DMS79 (cell line): ENCODE measurements at regions not wholly inside any gene's neighbourhood (a gene's known extent, or its start where the extent isn't known, plus 50 kb on each side); places are given as distances from the start of the nearest gene placed in this dataset.
"Not testable (repeated sequence)": the region's sequence is repeated elsewhere in the genome, so short reads cannot be mapped to it uniquely, and the experiment has no call there.

Source experiments
- DNase-seq: peaks from one replicate; lab custom pipeline; 2025; lab: John Stamatoyannopoulos, UW

DNA sequence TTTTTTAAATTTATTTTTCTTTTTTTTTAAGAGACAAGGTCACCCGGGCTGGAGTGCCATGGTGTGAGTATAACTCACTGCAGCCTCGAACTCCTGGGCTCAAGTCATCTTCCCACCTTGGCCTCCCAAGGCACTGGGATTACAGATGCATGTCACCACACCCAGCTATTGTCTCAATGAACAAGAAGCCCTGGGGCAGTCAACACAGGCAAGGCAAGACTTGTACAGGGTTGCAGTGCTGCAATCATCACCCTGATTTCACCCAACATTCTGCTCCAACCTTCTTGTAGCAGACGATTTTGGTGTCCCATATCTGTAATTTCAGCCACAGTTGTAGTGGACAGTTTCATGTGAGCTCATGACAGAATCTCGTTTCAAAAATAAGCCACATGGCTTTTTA, 205.8 kb upstream of the KIF2A start:
- no peak for DNase-seq

DNA sequence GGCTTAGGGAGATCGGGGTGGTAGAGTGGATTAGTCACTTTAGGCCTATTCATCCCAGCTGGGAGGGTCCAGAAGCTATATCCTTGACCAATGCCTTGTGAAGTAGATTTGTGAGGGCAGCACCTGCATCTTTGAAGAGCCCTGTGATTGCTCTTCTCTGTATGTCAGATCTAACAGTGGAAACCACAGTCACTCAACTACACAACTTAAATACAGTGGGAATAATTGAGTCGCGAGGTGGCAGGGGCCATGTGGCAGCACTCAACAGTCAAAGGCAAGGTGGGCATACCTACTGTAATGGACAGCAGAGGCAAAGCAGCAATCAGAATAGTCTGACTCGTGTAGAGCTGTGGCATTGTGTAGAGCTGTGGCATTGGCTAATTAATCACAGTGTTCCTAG, 202.1 kb upstream of the KIF2A start:
- DNase-seq: not testable (repeated sequence)

DNA sequence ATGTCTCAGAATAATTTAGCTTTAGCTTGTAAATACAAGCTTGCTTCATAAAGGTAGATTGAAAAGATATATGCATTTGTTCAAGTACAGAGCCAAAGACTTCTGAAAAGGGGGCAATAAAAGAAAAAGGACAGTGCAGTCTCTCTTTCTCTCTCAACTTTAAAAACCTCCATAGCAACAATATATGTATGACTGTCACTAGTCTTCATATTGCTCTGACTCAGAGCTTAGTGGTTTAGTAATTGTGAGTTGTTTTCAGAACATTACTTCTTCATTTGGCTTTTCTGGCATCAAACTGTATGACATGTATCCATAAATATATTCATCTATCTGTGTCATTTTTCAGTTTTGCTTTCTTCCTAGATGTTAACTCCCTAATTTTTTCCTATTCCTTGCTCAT, 194.6 kb upstream of the KIF2A start:
- no peak for DNase-seq

DNA sequence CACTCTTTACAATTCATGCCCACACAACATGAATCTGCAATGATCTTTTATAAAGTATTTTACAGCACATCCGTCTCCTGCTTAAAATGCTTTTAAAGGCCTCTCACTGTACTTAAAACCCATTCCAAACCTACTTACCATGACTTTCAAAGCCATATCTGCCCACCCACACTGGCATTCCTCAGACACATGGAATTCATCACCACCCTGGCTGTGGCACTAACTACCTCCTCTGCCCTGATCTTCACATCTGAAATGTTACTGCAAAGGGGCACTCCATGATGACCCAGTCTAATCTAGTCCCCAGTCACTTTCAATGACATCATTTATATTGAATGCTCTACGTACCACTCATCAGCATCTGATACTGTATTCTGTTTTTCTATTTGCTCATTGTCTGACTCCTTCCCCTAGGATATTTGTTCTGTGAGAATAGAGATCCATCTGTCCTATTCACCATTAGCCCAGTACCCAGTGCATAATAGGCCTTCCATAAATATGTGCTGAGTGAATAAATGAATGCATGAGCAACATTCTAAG, 193.2 kb upstream of the KIF2A start:
- DNase-seq: no peak

DNA sequence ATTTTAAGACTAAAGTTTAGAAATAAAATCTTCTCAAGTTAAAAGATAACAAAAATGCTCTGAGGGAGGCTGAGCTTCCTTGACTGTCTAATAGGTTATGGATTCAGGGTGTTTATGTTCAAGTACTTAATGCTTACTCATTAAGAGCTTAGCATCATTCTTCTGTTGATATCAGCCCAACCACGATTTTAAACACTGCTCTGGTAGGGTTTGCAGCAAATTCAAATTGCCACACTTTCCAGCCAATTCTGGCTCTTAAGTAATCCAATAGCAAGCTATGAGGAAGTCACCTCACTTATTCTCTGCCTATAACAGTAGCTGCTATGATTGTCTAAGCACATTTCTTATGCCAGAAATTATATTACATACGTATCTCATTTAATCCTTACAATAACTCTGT, 191.0 kb upstream of the KIF2A start:
- DNase-seq: no peak

DNA sequence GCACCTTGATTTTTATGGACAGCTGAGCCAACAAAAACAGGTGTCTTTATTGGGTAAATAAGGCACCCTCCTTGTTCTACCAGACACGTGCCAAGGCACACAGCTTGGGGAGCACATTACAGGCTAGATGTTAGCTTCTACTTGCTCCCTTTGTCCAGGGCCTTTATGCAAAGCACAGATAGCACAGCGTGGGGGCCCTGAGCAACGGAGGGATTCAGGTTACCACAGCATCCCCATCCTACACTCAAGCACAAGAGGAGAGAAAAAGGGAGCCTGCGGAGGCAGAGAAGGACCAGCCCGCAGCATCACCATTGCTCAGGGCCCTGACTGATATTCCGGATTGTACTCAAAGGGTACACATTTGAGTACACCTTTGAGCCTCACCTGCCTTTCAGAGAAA, 181.7 kb upstream of the KIF2A start:
- DNase-seq: no peak

DNA sequence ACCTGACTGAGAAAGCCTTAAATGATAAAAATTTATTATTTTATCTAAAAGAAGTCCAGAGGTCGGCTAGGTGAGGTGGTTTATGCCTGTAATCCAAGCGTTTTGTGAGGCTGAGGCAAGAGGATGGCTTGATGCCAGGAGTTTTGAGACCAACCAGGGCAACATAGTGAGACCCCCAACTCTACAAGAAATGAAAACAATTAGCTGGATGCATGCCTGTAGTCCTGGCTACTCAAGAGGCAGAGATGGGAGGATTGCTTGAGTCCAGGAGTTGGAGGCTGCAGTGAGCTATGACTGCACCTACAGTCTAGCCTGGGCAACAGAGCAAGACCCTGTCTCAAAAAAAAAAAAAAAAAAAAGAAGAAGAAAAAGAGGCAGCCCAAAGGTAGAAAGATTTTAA, 179.9 kb upstream of the KIF2A start:
- no peak for DNase-seq

DNA sequence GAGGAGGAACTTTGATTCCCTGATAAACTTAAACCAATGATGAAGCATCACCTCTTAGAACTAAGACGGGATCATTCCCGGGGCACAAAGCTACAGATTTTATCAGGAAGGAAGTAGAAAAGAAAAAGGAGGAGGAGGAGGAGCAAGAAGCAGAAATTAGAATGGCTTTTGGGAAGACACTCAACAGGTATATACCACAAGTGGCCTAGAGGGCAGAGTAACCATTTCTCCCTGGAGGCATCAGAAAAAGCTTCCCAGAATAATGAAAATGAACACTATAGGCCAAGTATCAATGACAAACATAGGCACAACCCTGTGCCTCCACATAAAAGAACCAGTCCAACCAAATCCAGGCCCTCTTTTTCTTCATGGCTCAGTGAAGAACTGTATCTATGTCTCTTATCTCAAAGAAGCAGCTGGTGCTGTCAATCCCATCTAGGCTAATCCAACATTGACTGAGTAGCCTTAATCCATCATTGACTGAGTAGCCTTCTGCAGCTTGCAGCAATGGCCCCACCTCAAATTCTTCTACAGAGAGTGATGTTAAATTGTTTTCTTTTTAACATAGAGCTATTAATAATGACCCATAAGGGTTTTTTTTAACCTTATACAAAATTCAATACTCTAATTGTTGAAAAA, 178.8 kb upstream of the KIF2A start:
- DNase-seq: no peak

DNA sequence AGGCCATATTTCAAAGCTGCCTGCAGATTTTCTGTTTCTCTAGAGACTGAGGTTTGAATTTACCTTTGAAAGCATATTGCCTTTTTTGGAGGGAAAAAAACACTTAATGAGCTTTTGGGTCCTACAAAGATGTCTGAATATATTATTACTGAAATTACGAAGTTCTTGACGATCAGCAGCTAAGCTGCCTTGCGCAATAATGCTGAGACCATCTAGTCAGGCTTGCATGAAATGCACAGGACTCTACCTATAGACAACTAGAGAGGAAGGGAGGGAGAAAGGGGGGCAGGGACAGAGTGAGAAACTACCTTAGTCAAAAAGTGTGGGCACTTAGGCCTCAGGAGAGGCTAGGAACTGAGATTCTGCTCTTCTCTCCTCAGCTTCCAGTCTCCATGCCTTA, 175.9 kb upstream of the KIF2A start:
- DNase-seq: no peak

DNA sequence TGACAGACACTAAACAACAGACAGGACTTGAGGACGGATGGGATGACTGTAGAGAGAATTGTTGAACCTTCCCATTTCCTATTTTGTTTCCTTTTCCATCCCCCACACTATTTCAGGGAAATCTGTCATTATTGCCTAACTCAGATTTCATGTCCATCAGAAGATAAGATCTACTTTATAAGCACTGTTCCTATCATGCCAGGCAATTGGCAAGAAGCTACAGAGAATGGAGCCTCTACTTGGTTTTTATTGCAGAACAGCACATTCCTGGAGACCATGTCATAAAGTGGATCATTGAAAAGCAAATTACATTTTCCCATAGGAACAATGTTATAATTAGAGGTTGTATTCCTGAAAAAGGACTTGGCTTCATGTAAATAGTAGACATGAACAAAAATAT, 173.7 kb upstream of the KIF2A start:
- DNase-seq: no peak

DNA sequence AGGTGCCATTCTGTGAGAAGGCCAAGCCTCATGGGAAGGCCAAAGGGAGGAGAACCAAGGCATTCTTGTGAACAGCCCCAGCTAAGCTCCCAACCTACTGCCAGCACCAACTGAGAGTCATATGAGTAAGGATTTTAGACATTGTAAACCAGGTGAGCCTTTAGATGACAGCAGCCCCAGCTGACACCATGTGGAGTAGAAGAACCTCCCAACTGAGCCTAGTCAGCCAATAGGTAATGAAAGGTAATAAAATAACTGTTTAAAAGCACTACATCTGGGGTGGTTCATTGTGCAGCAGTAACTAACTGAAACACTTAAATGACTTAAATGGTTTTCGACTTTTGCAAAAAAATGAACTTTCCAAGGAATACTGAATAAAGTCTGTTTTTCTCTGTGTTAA, 172.6 kb upstream of the KIF2A start:
- DNase-seq: no peak

DNA sequence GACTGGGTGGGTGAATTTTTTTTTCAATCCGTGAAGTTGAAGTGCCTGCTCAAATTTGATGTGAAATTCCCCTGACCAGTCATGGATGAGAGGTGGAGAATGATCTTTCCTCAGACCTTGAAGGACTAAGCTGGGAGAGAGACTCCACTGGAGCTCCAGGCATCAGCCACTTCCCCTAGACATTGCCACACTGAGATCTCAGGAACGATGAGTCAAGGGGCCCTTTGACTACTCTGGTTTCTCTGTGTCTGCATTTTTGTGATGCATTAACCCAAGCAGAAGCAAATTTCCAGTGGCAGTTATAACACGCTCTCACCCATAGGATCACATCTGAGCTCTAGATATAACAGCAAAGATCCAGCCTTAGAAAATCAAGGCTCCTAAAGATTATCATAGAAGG, 171.2 kb upstream of the KIF2A start:
- no peak for DNase-seq

DNA sequence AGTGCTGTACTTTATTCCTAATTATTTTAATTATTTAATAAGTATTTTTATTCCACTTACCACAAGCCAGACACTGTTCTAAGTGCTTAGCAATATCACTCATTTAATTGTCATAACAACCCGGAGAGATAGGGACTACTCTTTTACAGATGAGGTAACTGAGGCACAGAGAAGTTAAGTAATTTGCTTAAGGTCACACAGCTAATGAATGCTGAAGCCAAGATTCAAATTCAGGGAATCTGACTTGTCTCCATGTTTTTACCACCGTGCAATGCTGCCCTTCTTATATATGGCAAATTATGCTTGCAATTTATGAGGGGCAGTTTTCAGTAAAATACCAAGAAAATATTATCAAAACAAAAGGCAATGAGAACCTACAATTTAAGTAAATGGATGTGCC, 168.4 kb upstream of the KIF2A start:
- DNase-seq: no peak

DNA sequence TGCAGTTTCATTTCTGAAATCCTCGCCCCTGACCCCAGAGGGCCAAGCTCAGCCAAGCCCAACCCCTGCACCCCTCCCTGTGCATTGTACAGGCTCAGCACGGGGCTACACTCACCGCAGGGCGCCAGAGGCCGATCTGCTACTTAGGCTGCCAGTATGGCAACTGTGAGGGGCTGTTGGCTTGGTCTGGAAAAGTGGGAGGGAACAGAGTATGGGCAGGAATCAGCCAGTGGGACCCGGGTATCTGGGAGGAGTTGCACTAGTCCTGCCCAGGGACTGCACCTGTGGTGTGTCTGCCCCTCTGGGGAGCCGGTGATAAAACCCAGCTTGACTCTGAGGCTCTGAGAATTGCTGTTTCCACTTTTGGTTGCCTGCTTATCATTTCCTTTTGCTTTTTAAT, 167.4 kb upstream of the KIF2A start:
- DNase-seq: no peak

DNA sequence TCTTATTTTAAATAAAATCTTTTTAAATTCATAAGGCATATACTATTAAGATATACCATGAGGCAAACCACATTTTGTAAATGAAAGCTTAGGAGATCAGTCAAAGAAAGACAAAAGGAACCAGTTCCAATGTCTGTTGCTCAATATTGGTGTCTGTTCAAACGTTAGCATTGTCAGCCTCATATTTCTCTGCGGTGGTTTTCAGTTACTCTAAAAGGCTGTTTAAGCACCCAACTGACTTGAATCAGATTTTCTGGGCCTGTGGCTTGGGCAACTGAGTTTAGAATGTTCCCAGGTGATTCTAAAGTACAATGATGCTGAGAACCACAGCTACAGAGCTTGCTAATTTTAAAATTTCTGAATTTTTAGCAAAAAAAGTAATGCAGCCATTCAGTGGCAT, 166.3 kb upstream of the KIF2A start:
- DNase-seq: no peak

DNA sequence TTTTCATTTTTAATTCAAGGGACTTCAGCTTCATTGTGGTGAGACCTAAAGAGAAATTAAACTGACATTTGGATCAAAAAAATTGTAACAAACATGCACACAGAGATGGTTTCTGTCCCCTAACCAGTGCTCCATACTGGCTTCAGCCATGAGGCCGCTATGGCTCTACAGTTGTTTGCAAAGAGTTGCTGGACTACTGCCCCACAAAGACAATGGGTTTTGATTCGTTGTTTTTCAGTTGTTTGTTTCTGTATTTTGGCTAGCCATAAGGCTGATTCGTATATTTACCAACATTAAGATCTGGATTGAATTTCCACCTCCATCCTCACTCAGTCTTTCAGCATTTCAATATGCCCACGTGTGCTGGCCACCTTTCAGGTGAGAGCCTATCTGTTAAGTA, 163.7 kb upstream of the KIF2A start:
- DNase-seq: no peak

DNA sequence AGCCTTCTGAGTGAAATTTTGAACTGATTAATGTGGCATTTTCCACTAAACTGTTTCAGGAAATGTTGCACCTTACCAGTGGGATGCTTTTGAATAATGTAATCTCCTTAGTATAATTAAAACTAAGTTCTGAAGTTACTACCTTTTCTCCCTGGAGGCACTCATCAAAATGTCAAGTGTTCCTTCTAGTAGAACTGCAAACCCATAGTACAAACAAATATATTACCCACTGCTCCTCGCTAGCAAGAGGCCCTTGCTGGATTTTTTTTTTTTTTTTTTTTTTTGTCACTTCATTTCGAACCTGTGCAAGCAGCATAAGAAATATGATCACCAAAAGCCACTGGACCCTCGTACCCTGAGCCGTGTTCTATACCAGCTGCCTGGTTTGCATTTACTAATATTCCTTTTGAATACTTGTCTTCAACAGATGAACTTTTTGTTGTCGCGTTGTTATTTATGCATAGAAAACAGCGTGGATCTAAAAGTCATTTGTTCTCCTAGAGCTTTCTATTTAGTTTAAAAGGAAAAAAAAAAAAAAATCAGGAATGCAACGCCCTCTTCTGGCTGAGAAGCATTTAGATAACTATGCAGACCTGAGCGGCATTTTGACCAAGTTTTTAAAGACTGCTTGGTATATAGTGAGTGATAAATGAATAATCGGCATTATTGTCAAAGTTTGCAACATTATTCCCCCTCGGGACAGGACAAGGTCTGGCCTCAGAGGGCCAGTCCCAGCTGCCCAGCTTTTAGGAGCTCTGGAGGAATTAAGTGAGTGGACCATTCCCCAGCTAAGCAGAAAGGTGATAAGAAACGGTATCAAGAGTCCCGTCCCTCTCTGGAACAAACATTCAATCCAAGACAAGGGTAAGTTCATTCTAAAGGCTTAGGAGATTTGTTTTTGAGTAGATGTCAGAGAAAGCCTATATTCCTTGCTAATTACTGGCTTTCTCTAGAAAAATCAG, 162.5 kb upstream of the KIF2A start:
- DNase-seq: no peak

DNA sequence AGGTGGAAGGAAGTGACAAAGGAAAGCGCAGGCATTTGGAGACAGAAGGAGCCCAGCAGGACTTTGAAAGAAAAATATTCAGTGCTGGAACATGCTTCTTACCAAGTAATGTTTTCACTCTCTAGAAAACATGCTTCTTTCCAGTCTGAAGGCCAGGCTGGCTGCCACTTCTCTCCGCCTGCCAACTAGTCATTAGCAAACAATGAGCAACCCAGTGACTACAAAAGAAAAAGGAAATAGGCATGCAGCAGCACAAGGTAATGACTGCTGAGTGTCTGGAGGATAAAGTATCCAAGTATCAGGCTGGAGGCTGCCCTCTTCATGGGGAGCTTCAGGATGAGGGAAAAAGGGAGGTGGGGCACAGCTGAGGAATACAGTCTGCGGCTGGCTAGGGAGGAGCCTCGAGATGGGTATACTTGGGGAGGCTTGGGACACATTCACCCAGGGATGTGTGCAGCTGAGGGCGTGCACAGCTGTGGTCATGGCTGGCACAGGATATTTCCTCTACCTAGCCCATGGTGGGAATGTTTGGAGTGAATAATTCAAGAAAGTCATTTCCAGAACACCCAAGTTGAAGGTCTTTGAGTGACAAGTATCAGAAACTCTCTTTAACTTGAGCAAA, 161.5 kb upstream of the KIF2A start:
- no peak for DNase-seq

DNA sequence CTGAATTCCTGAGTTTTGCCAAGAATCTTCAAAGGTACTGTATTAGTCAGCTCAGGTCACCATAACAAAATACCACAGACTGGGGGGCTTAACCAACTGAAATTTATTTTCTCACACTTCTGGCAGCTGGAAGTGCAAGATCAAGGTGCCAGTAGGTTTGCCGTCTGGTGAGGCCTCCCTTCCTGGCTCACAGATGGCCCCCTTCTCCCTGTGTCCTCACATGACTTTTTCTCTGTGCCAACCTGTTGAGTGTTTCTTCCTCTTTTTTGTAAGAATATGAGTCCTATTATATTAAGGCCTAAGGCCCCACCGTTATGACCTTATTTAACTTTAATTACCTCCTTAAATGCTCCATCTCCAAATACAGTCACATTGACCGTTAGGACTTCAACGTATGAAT, 156.1 kb upstream of the KIF2A start:
- DNase-seq: no peak

DNA sequence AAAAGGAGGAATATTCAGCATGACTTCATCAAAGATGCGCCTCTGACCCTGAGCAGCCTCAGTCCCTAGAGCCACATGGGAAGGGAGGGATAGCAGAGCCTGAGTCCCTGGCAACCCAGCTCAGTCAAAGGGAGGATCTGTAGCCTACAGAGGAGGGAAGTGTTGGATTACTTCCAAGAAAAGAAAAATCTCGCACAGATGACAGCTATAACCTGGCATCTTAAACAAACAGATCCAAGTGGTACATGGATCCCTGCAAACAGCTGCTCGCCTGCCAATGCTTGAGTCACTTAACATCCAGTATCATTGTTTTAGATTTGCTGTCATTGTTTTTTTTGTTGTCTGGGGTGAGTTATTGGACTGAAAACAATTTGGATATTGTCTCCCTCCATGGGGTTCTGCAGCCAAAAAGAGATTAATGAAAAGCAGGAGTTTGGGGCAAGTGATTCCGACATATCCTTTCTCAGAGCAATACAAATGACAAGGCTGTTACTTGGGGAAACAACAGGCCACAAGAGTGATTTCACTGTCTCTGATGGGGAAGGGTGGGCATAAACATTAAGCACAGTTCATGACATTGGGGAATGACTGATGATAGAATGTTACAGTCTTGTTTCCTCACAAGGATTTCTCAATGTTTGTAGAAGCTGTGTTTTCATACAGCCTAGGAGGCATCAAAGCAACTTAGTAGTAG, 153.5 kb upstream of the KIF2A start:
- no peak for DNase-seq

DNA sequence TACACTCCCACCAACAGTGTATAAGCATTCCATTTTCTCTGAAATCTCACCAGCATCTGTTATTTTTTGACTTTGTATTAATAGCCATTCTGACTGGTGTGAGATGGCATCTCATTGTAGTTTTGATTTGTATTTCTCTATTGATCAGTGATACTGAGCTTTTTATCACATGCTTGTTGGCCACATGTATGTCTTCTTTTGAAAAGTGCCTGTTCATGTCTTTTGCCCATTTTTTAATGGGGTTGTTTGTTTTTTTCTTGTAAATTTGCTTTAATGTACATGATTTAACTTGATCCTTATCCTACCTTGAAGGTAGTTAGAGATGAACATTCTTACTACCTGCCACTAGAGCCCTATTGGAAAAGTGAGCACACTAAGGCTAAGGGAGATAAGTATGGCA, 151.2 kb upstream of the KIF2A start:
- no peak for DNase-seq

DNA sequence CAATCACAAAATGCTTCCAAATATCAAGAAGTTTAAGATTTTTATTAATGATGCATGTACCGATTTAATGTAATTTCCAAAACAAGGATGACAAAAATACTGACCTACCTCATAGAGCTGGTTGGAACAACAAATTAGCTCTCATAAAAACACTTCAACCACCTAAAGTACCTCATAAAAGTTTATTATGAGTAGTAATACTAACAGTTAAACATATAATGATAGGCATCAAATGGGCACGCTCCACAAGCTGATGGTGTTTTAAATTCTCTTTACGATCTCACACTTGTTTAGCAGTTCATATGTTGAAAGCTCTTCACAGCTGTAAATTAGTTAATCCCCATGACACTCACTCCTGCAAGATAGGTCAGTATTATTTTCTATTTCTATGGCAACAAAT, 150.0 kb upstream of the KIF2A start:
- no peak for DNase-seq
